HG03469 (cell line): ENCODE measurements at regions not wholly inside any gene's neighbourhood (a gene's known extent, or its start where the extent isn't known, plus 50 kb on each side); places are given as distances from the start of the nearest gene placed in this dataset.

Source experiments
- ATAC-seq: cut with Tn5 transposase; IDR thresholded peaks from one replicate; pipeline ENCODE4 v1.9.1; 2021; ENCODE audit warnings: mild to moderate bottlenecking, moderate library complexity, moderate number of reproducible peaks; ENCODE audit not compliant: unreplicated experiment

- no peak for ATAC-seq
Observed at GRCh38 chr3:159123877-159124276, 322.0 kb downstream of the MFSD1 start.

- ATAC-seq: no peak
Observed at GRCh38 chr3:159126261-159127020, 324.6 kb downstream of the MFSD1 start.

- ATAC-seq: no peak
Observed at GRCh38 chr3:159127021-159127392, 325.2 kb downstream of the MFSD1 start.

- ATAC-seq: no peak
Observed at GRCh38 chr3:159128628-159129027, 326.8 kb downstream of the MFSD1 start.

GRCh38 chr3:159130108-159130507 is 328.3 kb downstream of the MFSD1 start:
- no peak for ATAC-seq

- no peak for ATAC-seq
Observed at GRCh38 chr3:159131376-159131775, 329.5 kb downstream of the MFSD1 start.

GRCh38 chr3:159137949-159138348 is 336.1 kb downstream of the MFSD1 start:
- no peak for ATAC-seq

GRCh38 chr3:159139326-159139725 is 337.5 kb downstream of the MFSD1 start:
- no peak for ATAC-seq

GRCh38 chr3:159144472-159144871 is 342.6 kb downstream of the MFSD1 start:
- ATAC-seq: no peak

GRCh38 chr3:159144891-159145290 is 343.0 kb downstream of the MFSD1 start:
- no peak for ATAC-seq

GRCh38 chr3:159146392-159146791 is 344.5 kb downstream of the MFSD1 start:
- no peak for ATAC-seq

- ATAC-seq: no peak
Observed at GRCh38 chr3:159146856-159147435, 345.1 kb downstream of the MFSD1 start.

GRCh38 chr3:159147813-159148212 is 346.0 kb downstream of the MFSD1 start:
- ATAC-seq: no peak

GRCh38 chr3:159148466-159148865 is 346.6 kb downstream of the MFSD1 start:
- no peak for ATAC-seq

- no peak for ATAC-seq
Observed at GRCh38 chr3:159149131-159149530, 347.3 kb downstream of the MFSD1 start.

- ATAC-seq: no peak
Observed at GRCh38 chr3:159149633-159150032, 347.8 kb downstream of the MFSD1 start.

GRCh38 chr3:159150180-159150579 is 348.3 kb downstream of the MFSD1 start:
- ATAC-seq: no peak

GRCh38 chr3:159151130-159151529 is 349.3 kb downstream of the MFSD1 start:
- ATAC-seq: no peak

- no peak for ATAC-seq
Observed at GRCh38 chr3:159157275-159157674, 355.4 kb downstream of the MFSD1 start.

GRCh38 chr3:159158213-159158612 is 356.4 kb downstream of the MFSD1 start:
- no peak for ATAC-seq

GRCh38 chr3:159158801-159159200 is 356.9 kb downstream of the MFSD1 start:
- no peak for ATAC-seq

- ATAC-seq: no peak
Observed at GRCh38 chr3:159159546-159159945, 357.7 kb downstream of the MFSD1 start.

- ATAC-seq: no peak
Observed at GRCh38 chr3:159163656-159164055, 361.8 kb downstream of the MFSD1 start.
